MCF 10A (cell line): ENCODE measurements at regions not wholly inside any gene's neighbourhood (a gene's known extent, or its start where the extent isn't known, plus 50 kb on each side); places are given as distances from the start of the nearest gene placed in this dataset.

Experiments
- BruUV-seq: library from RNA; stranded (reverse); fragments of 400-500 nt; replicated peaks from 2 replicates; lab custom pipeline; 2021; lab: Mats Ljungman, UMichigan
- CTCF ChIA-PET: fragments of 300-600 bp; sonication (Branson Sonifier 250); formaldehyde crosslinking; extraction: SDS; loops from one replicate; lab custom pipeline; 2021; ENCODE audit warnings: antibody characterized with exemption, inconsistent platforms; lab: Yijun Ruan, JAX
- POLR2A ChIA-PET: fragments of 300-600, 350-650 bp; sonication (Branson Sonifier 250); formaldehyde crosslinking; extraction: SDS; loops from one replicate; lab custom pipeline; 2020; ENCODE audit warnings: antibody characterized with exemption, inconsistent platforms; lab: Yijun Ruan, JAX
- DNase-seq: peaks from one replicate; pipeline ENCODE4 v3.0.0-alpha.2; 2018; ENCODE audit not compliant: unreplicated experiment
- H3K27ac Mint-ChIP-seq: one replicate; pipeline ENCODE4 v1.8.0; 2022; ENCODE audit warnings: mild to moderate bottlenecking, low read depth, mixed read lengths; ENCODE audit not compliant: unreplicated experiment
- H3K27me3 Mint-ChIP-seq: one replicate; pipeline ENCODE4 v1.8.0; 2022; ENCODE audit warnings: mixed read lengths; ENCODE audit not compliant: insufficient read depth, unreplicated experiment
- H3K36me3 Mint-ChIP-seq: one replicate; pipeline ENCODE4 v1.8.0; 2022; ENCODE audit warnings: mild to moderate bottlenecking, moderate library complexity, mixed read lengths; ENCODE audit not compliant: insufficient read depth, unreplicated experiment
- H3K4me1 Mint-ChIP-seq: one replicate; pipeline ENCODE4 v1.8.0; 2022; ENCODE audit warnings: mixed read lengths; ENCODE audit not compliant: insufficient read depth, unreplicated experiment
- H3K4me3 Mint-ChIP-seq: one replicate; pipeline ENCODE4 v1.8.0; 2022; ENCODE audit warnings: mild to moderate bottlenecking, moderate library complexity, mixed read lengths; ENCODE audit not compliant: unreplicated experiment
- H3K9me3 Mint-ChIP-seq: one replicate; pipeline ENCODE4 v1.8.0; 2022; ENCODE audit warnings: mixed read lengths; ENCODE audit not compliant: unreplicated experiment
- intact Hi-C: fragments of 100-400 bp; cut with micrococcal nuclease; formaldehyde crosslinking; loops from 2 replicates; pipeline ENCODE4 v1.14.1; 2022
- TF ChIP-seq, protein P1 (sequence below): fragments of 200-600 bp; IDR thresholded peaks from one replicate; pipeline ENCODE4 v1.8.0; 2022; ENCODE audit warnings: antibody characterized with exemption, mild to moderate bottlenecking; ENCODE audit not compliant: unreplicated experiment

- intact Hi-C loops: no loop called here
- Mint-ChIP-seq H3K9me3 (no peaks in the 10 kb centered on the region), H3K4me1 (no peaks in the 10 kb centered on the region), H3K4me3 (no peak overlapping the region), H3K27ac (no peak overlapping the region), H3K36me3 (no peaks in the 10 kb centered on the region), H3K27me3 (no peaks in the 10 kb centered on the region)
- TF ChIP-seq, protein P1, sequence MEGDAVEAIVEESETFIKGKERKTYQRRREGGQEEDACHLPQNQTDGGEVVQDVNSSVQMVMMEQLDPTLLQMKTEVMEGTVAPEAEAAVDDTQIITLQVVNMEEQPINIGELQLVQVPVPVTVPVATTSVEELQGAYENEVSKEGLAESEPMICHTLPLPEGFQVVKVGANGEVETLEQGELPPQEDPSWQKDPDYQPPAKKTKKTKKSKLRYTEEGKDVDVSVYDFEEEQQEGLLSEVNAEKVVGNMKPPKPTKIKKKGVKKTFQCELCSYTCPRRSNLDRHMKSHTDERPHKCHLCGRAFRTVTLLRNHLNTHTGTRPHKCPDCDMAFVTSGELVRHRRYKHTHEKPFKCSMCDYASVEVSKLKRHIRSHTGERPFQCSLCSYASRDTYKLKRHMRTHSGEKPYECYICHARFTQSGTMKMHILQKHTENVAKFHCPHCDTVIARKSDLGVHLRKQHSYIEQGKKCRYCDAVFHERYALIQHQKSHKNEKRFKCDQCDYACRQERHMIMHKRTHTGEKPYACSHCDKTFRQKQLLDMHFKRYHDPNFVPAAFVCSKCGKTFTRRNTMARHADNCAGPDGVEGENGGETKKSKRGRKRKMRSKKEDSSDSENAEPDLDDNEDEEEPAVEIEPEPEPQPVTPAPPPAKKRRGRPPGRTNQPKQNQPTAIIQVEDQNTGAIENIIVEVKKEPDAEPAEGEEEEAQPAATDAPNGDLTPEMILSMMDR: no peak
- no TSS peak for BruUV-seq
- POLR2A ChIA-PET: no interaction called here
- DNase-seq: no peak
- CTCF ChIA-PET: interaction anchor here (0.6 to 0.7 kb wide), 2 partner anchors 101 to 1003 kb away, joined by 3 read pairs; no protein-coding TSS in a partner anchor
Observed at GRCh38 chr6:133681891-133682290, 207.0 kb upstream of the TCF21 start.

DNA sequence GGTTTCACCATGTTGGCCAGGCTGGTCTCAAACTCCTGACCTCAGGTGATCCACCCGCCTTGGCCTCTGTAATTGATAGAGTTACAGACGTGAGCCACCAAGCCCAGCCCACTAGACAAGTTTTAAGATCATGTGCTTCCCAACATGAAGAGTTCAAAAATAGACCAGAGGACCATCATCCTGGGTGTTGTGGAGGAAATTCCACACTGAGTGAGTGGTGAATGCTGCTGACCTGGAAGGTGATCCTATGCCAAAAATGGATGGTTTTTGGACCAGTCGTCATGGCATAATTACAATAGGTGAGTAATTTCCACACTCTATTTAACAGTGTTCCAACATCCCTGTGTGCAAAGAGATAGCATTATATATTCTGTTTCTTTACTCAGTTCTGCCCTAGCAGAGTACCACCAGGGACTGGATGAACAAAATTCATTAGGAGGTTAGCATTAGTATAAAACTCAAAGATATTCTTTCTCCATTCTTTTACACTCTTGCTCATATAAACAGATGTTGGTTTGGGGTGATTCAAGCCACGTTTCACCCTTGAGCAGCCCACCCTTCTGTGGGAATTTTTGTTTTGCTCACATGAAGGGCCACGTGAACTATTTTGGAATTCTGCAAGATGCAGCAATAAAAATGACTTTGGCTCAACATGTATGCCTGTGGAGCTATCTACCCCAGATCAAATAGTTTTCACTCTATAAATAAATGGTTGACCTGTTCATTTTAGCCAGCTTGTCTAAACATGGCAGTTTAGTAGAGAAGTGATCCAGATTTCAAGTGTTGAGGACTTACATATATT lies 206.2 kb upstream of the TCF21 start:
- ChIA-PET CTCF (no interaction called here), POLR2A (no interaction called here)
- Mint-ChIP-seq H3K4me1 (no peaks in the 10 kb centered on the region), H3K27me3 (no peaks in the 10 kb centered on the region), H3K36me3 (no peaks in the 10 kb centered on the region), H3K4me3 (no peak overlapping the region), H3K27ac (no peak overlapping the region), H3K9me3 (no peaks in the 10 kb centered on the region)
- BruUV-seq: no TSS peak
- intact Hi-C loops: no loop called here
- TF ChIP-seq, protein P1: no peak
- DNase-seq: no peak

DNA sequence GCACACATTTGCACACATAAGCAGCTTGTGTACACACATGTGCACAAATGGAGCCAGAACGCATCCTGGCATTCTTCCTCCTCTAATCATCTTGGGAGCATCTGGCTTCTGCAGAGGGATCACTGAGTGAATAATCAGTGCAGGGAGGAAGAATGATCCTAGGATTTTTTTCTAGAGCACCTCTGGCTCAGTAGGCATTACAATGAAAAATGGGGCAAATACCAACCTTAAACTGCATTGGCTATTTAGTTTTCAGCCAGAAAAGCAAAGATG lies 205.7 kb upstream of the TCF21 start:
- Mint-ChIP-seq H3K27ac (no peak overlapping the region), H3K36me3 (no peaks in the 10 kb centered on the region), H3K9me3 (no peaks in the 10 kb centered on the region), H3K4me3 (no peak overlapping the region), H3K27me3 (no peaks in the 10 kb centered on the region), H3K4me1 (no peaks in the 10 kb centered on the region)
- TF ChIP-seq, protein P1: no peak
- DNase-seq: no peak
- ChIA-PET POLR2A (no interaction called here), CTCF (interaction anchor here (0.8 kb wide), 1 partner anchor 424 kb away, joined by 3 read pairs; no protein-coding TSS in a partner anchor)
- BruUV-seq: no TSS peak
- intact Hi-C loops: no loop called here

- Mint-ChIP-seq H3K9me3 (no peaks in the 10 kb centered on the region), H3K4me3 (no peak overlapping the region), H3K27ac (no peak overlapping the region), H3K27me3 (no peaks in the 10 kb centered on the region), H3K4me1 (no peaks in the 10 kb centered on the region), H3K36me3 (no peaks in the 10 kb centered on the region)
- TF ChIP-seq, protein P1: no peak
- intact Hi-C loops: no loop called here
- BruUV-seq: no TSS peak
- CTCF ChIA-PET: interaction anchor here (0.8 kb wide), 1 partner anchor 424 kb away, joined by 3 read pairs; no protein-coding TSS in a partner anchor
- DNase-seq: no peak
- POLR2A ChIA-PET: no interaction called here
Observed at GRCh38 chr6:133683606-133684005, 205.3 kb upstream of the TCF21 start.
